ENCODE measurements at regions not wholly inside any gene's neighbourhood (a gene's known extent, or its start where the extent isn't known, plus 50 kb on each side); places are given as distances from the start of the nearest gene placed in this dataset.

- no peak overlapping the region for H3K27ac ChIP-seq (ENCODE audit: control insufficient read depth, insufficient read depth)
- H3K4me2 ChIP-seq (ENCODE audit: control insufficient read depth, insufficient read depth), result no peak overlapping the region
- no peaks in the 10 kb centered on the region for H3K36me3 ChIP-seq (ENCODE audit: control insufficient read depth in 2 of 2, insufficient read depth in 2 of 2, low read length in 1 of 2)
- H3K4me1 ChIP-seq (ENCODE audit: control insufficient read depth, insufficient read depth, low read length), result no peaks in the 10 kb centered on the region
- no peak overlapping the region for H2AFZ ChIP-seq (ENCODE audit: control insufficient read depth, low read depth, low read length)
- H3K27me3 ChIP-seq (replicated peaks in 1 of 2; ENCODE audit: control insufficient read depth in 2 of 2, insufficient read depth in 2 of 2, low read length in 1 of 2), result no peaks in the 10 kb centered on the region
- CTCF ChIA-PET, result interaction anchor here (0.8 to 2.3 kb wide), 8 partner anchors 13 to 1307 kb away, joined by 3 to 6 read pairs (median 4); no protein-coding TSS in a partner anchor
- DNase-seq (ENCODE audit: low read depth, low spot score), result no peak
- in situ Hi-C loops (cut with MboI), result no loop called here
- SMC1A ChIA-PET (ENCODE audit: uncharacterized antibody, unreplicated experiment), result interaction anchor here (0.9 to 1.6 kb wide), 3 partner anchors 10 to 116 kb away, joined by 3 to 4 read pairs (median 3); no protein-coding TSS in a partner anchor
- H3K4me3 ChIP-seq, result no peak overlapping the region
- H3K9ac ChIP-seq (ENCODE audit: control insufficient read depth, insufficient read depth, low read length), result no peak overlapping the region
- intact Hi-C loops (cut with micrococcal nuclease; ENCODE audit: unreplicated experiment), result loop anchor here (5.0 kb wide), 1 partner anchor 1306 kb away; no protein-coding TSS in a partner anchor
- BruUV-seq (replicated peaks), result no TSS peak
- POLR2A ChIA-PET, result no interaction called here
- RAD21 ChIA-PET (ENCODE audit: unreplicated experiment), result no interaction called here
- H3K79me2 ChIP-seq (ENCODE audit: control insufficient read depth, insufficient read depth, low read length), result no peaks in the 10 kb centered on the region
- ATAC-seq, result no peak
- no peaks in the 10 kb centered on the region for H4K20me1 ChIP-seq (ENCODE audit: control insufficient read depth, insufficient read depth)
- no peaks in the 10 kb centered on the region for H3K9me3 ChIP-seq (replicated peaks; ENCODE audit: control insufficient read depth, insufficient read depth, low read length)
- TF ChIP-seq RAD21 (IDR thresholded peaks at IDR 0.05; ENCODE audit: insufficient read depth, low read depth, low read length), result peak; percentile 47
- TF ChIP-seq CTCF (IDR thresholded peaks at IDR 0.05 in 2 of 3, conservative IDR thresholded peaks at IDR 0.05 in 1 of 3; ENCODE audit: control insufficient read depth in 2 of 3, extremely low read depth in 1 of 3, insufficient read depth in 1 of 3, low read depth in 3 of 3, low read length in 3 of 3), result peak in 1 of 3 experiments; percentile 12; a peak in 1 of 6 replicates
- TF ChIP-seq EP300 (IDR thresholded peaks at IDR 0.05; ENCODE audit: borderline replicate concordance in 1 of 2, control insufficient read depth in 1 of 2, low read depth in 2 of 2, low read length in 2 of 2), result no peak
- TF ChIP-seq TARDBP (IDR thresholded peaks at IDR 0.05; ENCODE audit: borderline replicate concordance), result no peak
- TF ChIP-seq HDGF (IDR thresholded peaks at IDR 0.05), result no peak
- TF ChIP-seq NR2F1 (conservative IDR thresholded peaks at IDR 0.05), result no peak
- WGBS (ENCODE audit: insufficient coverage, insufficient replicate concordance, low lambda C conversion rate, missing lambda C conversion rate), result 31% methylated on average over 3 of the region's 3 CpGs
- FAIRE-seq, result no peak
Measured at GRCh38 chrX:93538575-93538974, 134.8 kb downstream of the NAP1L3 start.
